ENCODE measurements at regions not wholly inside any gene's neighbourhood (a gene's known extent, or its start where the extent isn't known, plus 50 kb on each side); places are given as distances from the start of the nearest gene placed in this dataset.

DNA sequence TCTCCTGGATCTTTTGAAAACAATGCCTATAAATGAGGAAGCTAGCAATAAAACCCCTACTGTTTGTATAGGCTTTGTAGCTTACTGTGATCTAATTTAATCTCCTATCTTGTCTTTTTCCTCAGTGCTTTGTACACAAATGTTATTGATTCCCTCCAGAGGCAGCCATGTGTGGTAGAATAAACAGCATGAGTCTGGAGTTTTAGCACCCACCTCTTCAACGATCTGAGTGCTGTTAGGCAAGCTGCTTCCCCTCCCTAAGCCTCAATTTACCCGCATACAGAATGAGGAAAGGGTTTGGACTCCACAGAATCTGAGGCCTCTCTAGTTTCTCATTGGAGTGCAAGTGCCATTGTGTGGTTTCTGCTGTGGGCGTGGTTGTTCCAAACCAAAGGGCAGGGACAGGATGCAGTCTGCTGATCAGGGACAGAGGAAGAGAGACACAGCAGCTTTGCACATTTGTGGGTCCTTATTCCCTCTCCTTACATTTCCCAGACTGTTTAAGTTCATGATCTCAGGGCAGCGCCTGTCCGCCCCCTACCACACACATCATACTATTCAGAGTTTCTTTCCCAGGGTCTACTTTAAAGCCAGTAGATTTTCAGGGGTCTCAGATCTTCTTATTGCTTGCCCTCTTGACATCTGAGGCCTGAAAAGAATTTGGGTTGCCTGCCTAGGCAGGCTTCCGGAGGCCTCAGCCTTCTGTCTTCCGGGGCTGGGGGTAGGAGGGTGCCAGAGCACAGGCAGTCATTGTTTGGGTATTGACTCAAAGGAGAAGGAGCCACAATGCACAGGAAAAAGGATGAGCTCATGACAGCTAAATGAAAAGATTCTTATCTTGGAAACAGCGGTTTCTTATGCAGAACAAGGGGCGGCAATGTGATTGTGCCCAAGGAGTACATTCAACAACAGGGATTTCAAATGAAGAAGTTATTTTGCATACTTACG, 114.9 kb upstream of the TEX13D start:
- H3K4me1 ChIP-seq, result no peaks in the 10 kb centered on the region
- H3K27ac ChIP-seq, result peak overlapping the region in 1 of 2 donors; percentile 5
- no peak for DNase-seq (ENCODE audit: low spot score)
- H3K9me3 ChIP-seq, result no peaks in the 10 kb centered on the region
- TF ChIP-seq, protein P1, sequence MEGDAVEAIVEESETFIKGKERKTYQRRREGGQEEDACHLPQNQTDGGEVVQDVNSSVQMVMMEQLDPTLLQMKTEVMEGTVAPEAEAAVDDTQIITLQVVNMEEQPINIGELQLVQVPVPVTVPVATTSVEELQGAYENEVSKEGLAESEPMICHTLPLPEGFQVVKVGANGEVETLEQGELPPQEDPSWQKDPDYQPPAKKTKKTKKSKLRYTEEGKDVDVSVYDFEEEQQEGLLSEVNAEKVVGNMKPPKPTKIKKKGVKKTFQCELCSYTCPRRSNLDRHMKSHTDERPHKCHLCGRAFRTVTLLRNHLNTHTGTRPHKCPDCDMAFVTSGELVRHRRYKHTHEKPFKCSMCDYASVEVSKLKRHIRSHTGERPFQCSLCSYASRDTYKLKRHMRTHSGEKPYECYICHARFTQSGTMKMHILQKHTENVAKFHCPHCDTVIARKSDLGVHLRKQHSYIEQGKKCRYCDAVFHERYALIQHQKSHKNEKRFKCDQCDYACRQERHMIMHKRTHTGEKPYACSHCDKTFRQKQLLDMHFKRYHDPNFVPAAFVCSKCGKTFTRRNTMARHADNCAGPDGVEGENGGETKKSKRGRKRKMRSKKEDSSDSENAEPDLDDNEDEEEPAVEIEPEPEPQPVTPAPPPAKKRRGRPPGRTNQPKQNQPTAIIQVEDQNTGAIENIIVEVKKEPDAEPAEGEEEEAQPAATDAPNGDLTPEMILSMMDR (IDR thresholded peaks at IDR 0.05), result no peak
- H3K36me3 ChIP-seq, result no peaks in the 10 kb centered on the region
- H3K4me3 ChIP-seq, result no peak overlapping the region
- H3K27me3 ChIP-seq, result no peaks in the 10 kb centered on the region

DNA sequence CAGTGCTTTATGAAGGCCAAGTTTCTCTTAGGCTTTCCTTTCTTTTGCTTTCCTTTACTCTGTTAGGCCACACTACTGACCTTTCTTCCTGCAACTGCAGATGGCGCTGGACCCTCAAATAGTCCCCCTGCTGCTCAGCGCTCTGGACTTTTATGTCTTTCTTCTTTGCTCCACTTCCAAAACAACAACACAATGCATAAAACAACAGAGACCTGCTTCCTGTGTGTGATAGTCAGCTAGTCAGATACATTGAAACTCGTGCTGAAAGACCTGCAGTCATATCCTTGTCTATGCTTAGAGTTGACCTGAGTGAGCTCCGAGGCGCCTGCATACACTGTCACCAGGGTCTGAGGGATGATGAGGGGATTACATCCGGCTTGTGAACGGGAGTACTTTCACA, 108.9 kb upstream of the TEX13D start:
- H3K4me3 ChIP-seq, result no peak overlapping the region

DNA sequence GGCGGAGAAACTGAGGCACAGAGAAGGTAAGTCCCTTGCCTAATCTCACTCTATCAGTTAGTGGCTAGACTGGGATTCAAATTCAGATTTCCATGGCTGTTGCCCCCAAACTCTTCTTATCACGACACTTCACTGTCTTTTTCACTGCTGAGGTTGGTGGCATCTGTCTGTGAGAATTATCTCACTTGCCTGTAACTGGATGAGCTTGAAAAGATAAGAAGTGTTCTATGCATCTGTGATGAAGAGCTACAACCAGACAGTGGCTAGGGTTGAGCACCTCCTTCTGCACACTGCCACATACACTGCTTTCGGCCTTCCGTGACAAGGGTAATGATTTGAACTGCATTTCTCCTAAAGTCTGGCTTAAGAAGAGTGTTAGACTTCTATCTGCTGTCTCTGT, 107.9 kb upstream of the TEX13D start:
- TF ChIP-seq, protein P1 (IDR thresholded peaks at IDR 0.05), result no peak

More for the DNA sequence above, 108.9 kb upstream of the TEX13D start:
- DNase-seq (ENCODE audit: low spot score), result no peak
- H3K36me3 ChIP-seq, result no peaks in the 10 kb centered on the region
- no peak overlapping the region for H3K27ac ChIP-seq
- no peaks in the 10 kb centered on the region for H3K9me3 ChIP-seq
- H3K4me1 ChIP-seq, result no peaks in the 10 kb centered on the region
- H3K27me3 ChIP-seq, result no peaks in the 10 kb centered on the region
- TF ChIP-seq, protein P1 (IDR thresholded peaks at IDR 0.05), result no peak

DNA sequence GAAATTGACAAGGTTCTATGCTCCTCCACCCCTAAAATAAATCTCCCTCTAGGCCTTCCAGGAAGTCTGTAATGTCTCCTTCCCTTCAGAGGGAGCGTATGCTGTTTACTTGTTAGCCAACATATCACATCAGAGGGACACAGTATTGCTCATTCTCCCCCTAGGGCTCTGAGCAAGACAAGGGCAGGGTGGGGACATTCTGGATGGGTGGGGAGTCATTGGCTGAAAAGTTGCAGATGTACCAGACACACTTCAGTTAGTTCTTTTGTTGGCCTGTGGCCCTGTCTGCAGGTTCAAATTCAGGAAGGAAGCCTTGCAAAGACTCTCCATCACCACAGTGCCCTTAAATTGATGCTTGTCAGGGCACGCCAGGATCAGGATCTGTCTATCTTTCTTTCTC, 106.3 kb upstream of the TEX13D start:
- Histone ChIP-seq H3K36me3 (no peaks in the 10 kb centered on the region), H3K4me3 (no peak overlapping the region), H3K27me3 (no peaks in the 10 kb centered on the region), H3K9me3 (no peaks in the 10 kb centered on the region), H3K4me1 (no peaks in the 10 kb centered on the region), H3K27ac (no peak overlapping the region)
- TF ChIP-seq, protein P1 (IDR thresholded peaks at IDR 0.05), result no peak
- DNase-seq (ENCODE audit: low spot score), result no peak

More for the DNA sequence above, 107.9 kb upstream of the TEX13D start:
- H3K9me3 ChIP-seq, result no peaks in the 10 kb centered on the region
- no peaks in the 10 kb centered on the region for H3K4me1 ChIP-seq
- no peak overlapping the region for H3K27ac ChIP-seq
- DNase-seq (ENCODE audit: low spot score), result no peak
- H3K27me3 ChIP-seq, result no peaks in the 10 kb centered on the region
- no peak overlapping the region for H3K4me3 ChIP-seq
- H3K36me3 ChIP-seq, result no peaks in the 10 kb centered on the region

DNA sequence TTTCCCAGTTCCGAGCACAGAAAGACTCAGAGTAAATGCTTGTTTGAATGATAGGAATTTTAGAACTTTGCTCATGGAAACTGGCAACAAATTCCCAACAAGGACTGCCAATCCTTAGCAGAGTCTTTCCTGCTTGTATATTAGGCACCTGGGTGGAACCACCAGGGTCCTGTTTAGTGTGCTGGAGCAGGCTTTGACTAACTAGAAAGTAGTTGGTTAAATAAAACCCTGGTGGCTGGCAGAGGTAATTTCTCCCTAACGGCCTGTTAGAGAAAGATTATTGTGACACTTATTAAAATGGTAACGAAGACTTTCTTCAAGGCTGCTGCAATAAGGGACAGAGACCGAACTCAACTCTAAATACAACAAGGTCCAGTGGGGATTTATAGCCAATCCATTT, 103.6 kb upstream of the TEX13D start:
- H3K9me3 ChIP-seq, result no peaks in the 10 kb centered on the region
- no peak overlapping the region for H3K4me3 ChIP-seq
- H3K4me1 ChIP-seq, result no peaks in the 10 kb centered on the region
- no peaks in the 10 kb centered on the region for H3K27me3 ChIP-seq
- no peak for DNase-seq (ENCODE audit: low spot score)
- TF ChIP-seq, protein P1 (IDR thresholded peaks at IDR 0.05), result no peak
- H3K36me3 ChIP-seq, result no peaks in the 10 kb centered on the region
- H3K27ac ChIP-seq, result no peak overlapping the region

Measured in right atrium auricular region (tissue), 2 donors.